ENCODE measurements at regions not wholly inside any gene's neighbourhood (a gene's known extent, or its start where the extent isn't known, plus 50 kb on each side); places are given as distances from the start of the nearest gene placed in this dataset.
"Not testable (repeated sequence)": the region's sequence is repeated elsewhere in the genome, so short reads cannot be mapped to it uniquely, and the experiment has no call there.

- DNase-seq, result no peak
Measured at GRCh38 chr12:42750356-42750755, 160.8 kb upstream of the PRICKLE1 start.

- DNase-seq, result no peak
Measured at GRCh38 chr12:42749239-42749638, 159.7 kb upstream of the PRICKLE1 start.

- no peak for DNase-seq
Measured at GRCh38 chr12:42744539-42745182, 155.1 kb upstream of the PRICKLE1 start.

DNA sequence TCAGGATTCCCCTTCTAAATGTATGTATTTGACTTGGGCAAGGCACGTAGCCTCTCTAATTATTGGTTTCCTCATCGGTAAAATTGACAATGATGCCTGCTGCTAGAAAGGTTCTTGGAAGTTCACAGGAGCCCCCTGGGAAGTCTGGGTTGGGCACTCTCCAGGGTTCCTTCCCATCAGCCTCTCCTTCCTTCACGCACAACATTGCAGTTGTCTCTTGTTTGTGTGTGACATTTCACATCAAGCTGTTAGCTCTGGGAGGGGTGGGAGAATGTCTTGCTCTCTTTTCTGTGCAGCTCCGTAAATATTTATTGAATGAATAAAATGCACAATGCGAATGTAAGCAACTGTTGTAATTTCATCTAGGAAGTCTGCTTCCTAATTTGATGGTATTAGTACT lies 153.2 kb upstream of the PRICKLE1 start:
- DNase-seq, result no peak

GRCh38 chr12:42741771-42742510 lies 152.4 kb upstream of the PRICKLE1 start:
- DNase-seq, result no peak

GRCh38 chr12:42741091-42741490 lies 151.5 kb upstream of the PRICKLE1 start:
- DNase-seq, result no peak

DNA sequence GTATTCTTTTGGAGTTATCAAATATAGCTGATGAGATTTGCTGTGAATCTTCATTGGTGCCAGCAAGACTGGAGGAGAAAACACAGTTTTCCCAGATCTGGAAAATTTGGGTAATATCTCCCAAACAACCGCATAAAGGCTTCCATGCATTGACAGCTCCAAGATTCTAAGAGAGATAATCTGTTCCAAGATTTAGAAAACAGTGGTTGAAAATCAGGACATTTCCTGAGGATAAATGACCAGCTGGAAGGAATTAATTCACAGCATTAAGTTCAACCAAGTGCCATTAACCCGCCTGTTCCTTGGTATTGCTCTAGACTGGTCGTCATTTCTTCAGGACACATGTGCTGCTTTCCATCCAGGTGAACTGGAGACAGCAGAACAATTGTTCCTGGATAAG lies 147.9 kb upstream of the PRICKLE1 start:
- DNase-seq, result no peak

DNA sequence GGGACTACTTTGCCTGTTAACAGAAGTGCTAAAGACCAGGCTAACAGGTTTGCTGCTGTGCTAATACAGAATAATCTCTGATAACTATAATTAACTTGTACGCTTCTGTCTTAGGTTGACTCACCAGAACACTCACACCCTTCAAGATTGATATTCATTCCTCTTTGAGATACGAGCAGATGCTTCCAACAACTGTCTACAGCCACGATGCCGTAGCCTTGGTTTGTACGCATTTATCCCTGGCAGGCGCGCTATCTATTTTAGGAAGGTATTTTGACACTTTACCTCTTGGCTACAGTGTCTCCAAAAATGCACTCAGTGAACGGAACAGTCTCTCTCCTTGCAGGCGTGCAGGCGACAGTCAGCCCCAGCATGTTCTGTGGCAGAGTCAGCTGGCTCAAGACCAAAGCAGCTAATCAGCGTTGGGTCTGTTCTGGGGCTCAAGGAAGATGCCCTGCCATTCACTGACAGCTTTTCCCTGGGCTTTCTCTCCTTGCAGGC lies 146.4 kb upstream of the PRICKLE1 start:
- no peak for DNase-seq

DNA sequence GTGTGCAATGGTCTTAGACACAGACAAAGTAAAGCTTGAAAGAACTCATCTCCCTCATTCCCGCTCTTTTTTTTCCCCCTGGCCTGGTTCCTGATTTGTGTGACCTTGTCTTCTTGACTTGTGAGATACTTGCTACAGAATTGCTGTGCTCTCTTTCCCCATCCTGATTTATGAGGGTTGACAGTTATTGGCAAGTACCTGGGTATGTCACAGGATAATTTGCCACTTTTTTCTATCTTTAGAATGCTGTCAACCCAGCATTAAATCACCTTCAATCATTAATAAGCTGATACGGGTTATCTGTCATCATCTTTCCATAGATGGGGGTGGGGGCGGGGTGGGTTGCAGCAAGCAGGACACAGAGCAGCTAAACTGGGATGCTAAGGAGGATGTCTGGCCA lies 144.4 kb upstream of the PRICKLE1 start:
- no peak for DNase-seq

GRCh38 chr12:42732908-42733411 lies 143.4 kb upstream of the PRICKLE1 start:
- DNase-seq, result no peak

DNA sequence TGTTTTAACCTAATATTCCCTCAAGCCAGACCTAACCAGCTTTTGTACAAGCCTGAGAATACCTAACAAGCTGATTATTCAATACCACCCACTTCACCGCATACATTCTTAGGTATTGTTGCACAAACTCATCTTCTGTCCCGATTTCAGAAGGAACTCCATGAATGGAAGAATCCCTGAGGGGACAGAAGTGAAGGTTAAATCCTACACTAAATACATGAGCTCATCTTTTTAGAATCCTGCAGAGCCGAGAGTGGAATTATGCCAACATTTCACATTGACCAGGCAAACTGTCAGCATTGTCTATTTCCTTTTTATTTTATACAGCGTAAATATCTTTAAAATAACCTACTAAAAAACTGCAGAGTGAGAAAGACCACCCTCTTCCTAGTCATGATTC lies 140.7 kb upstream of the PRICKLE1 start:
- DNase-seq, result no peak

DNA sequence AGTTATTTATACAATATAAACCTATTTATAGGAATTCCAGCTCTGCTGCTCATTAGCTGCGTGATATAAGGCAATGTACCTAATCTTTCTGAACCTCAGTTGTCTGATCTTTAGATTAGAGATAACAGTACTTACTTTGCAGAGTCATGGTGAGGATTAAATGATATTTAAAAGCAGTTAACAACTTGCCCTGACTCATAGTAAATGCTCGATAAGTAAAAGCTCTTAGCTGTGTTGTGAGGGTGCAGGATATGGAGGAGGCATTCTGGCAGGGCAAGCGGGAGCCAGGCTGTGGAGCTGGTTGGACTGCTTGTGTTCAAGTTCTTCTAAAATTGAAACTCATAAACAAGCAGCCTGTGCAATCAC lies 140.0 kb upstream of the PRICKLE1 start:
- no peak for DNase-seq

DNA sequence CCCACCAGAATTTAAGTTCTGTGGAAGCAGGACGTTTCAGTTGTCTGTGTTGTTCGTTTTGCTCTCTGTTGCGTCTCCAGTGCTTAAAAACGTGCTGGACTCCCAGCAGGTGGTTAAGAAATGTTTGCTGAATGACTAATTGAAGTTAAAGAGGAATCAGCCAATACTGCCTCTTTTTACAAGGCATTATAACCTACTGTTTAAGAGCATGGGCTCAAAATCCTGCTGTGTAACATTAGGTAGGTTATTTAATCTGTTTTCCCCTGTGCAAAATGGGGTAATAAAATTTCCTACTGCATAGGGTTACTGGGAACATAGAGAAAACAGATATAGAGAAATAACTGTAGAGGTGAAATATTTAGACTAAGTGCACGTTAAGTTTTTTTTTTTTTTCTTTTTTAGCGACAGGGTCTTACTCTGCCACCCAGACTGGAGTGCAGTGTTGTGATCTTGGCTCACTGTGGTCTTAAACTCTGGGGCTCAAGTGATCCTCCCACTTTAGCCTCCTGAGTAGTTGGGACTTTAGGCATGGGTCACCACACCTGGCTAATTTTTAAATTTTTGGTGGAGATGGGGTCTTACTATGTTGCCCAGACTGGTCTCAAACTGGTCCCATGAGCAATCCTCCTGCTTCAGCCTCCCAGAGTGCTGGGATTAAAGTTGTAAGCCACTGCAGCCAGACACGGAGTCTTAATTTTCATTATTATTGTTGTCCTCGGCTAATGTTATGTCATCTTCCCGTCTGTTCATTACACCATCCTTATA lies 139.4 kb upstream of the PRICKLE1 start:
- DNase-seq, result no peak

- DNase-seq, result no peak
Measured at GRCh38 chr12:42728287-42728686, 138.7 kb upstream of the PRICKLE1 start.

- no peak for DNase-seq
Measured at GRCh38 chr12:42725809-42726208, 136.3 kb upstream of the PRICKLE1 start.

- DNase-seq, result no peak
Measured at GRCh38 chr12:42716491-42716891, 126.9 kb upstream of the PRICKLE1 start.

- not testable (repeated sequence) for DNase-seq
Measured at GRCh38 chr12:42713566-42713965, 124.0 kb upstream of the PRICKLE1 start.

GRCh38 chr12:42708374-42708773 lies 118.8 kb upstream of the PRICKLE1 start:
- DNase-seq, result not testable (repeated sequence)

DNA sequence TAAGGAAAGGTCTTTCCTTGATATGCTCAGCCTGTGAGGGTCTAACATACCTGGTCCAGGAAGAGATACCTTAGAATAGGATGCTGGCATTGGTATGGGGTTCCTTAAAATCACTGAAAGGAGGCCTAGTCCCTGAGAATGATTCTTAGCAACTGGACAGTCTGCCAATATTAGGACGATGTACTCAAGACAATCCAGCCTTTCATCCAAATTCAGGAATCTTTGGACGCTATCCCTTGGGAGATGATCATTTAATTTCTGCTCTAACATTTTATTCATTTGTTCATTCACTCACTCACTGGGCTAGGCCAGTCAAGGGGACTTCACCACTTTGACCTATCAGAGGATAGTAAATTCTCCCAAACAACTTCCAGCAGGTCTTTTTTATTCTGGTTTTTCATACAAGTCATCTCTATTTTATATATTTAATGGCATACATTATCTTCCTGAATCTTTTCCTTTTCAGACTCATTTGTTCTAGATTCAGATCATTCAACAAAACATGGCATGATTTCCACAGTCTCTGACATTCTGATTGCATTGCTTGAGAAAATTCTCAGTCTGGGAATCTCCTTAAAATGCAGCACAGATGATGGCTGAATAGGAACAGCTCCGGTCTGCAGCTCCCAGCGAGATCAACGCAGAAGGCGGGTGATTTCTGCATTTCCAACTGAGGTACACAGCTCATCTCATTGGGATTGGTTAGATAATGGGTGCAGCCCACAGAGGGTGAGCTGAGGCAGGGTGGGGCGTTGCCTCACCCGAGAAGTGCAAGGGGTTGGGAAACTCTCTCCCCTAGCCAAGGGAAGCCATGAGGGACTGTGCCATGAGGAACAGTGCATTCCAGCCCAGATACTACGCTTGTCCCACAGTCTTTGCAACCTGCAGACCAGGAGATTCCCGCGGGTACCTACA lies 118.0 kb upstream of the PRICKLE1 start:
- DNase-seq, result no peak

GRCh38 chr12:42706321-42706720 lies 116.8 kb upstream of the PRICKLE1 start:
- DNase-seq, result no peak

GRCh38 chr12:42705863-42706262 lies 116.3 kb upstream of the PRICKLE1 start:
- no peak for DNase-seq

- DNase-seq, result no peak
Measured at GRCh38 chr12:42704810-42705401, 115.4 kb upstream of the PRICKLE1 start.
